ENCODE measurements at regions not wholly inside any gene's neighbourhood (a gene's known extent, or its start where the extent isn't known, plus 50 kb on each side); places are given as distances from the start of the nearest gene placed in this dataset.
"Not testable (repeated sequence)": the region's sequence is repeated elsewhere in the genome, so short reads cannot be mapped to it uniquely, and the experiment has no call there.

GRCh38 chr13:103883698-103884097 is 817.5 kb upstream of the SLC10A2 start:
- DNase-seq, result no peak

- DNase-seq, result no peak
Observed at GRCh38 chr13:103883164-103883563, 816.9 kb upstream of the SLC10A2 start.

GRCh38 chr13:103880146-103880545 is 813.9 kb upstream of the SLC10A2 start:
- not testable (repeated sequence) for DNase-seq

DNA sequence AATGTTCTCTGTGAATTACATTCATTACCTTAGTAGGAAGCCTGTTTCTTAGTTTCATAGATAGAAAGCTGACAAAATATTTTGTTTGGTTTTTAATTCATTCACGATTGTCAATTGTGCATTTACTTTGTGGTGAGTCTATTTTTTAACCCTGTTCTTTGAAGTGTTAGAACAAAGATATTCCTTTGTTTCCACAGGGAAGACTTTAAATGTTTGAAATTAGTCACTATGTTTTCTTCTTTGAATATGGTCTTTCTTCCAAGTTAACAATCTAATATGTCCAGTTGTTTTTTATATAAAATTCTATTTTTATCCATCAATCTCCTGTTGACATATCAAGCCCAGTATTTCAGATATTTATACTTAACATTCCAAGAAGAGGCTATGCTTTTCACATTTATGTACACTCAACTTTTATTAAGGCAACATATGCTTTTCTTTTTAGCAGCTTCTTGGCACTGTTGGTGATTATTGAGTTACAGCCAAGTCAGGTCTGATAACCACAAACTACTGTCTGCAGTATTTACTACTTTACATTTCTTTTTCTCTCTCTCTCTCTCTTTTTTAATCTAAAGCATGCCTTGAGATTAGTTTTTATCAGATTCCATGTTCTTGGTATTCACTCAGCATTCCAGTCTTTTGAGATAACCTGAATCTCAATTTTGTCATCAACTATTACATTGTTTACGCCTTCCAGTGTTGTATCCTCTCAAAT is 812.8 kb upstream of the SLC10A2 start:
- no peak for DNase-seq

- no peak for DNase-seq
Observed at GRCh38 chr13:103876571-103876970, 810.4 kb upstream of the SLC10A2 start.

GRCh38 chr13:103873725-103874124 is 807.5 kb upstream of the SLC10A2 start:
- DNase-seq, result no peak

DNA sequence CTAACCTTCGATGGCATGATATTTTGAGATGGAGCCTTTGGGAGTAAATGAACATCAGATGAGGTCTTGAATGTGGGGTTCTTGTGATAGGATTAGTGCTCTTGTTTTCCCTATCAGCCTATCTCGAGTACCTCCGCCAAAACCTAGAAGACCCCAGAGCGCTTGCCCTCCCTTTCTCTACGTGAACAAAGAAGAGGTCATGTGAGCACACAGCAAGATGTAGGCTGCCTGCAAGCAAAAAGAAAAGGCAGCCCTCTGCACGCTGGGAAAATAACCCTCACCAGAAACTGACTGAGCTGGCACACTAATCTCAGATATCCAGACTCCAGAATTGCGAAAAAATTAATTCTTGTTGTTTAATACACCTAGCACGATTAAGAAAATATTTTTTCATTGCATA is 799.8 kb upstream of the SLC10A2 start:
- no peak for DNase-seq

DNA sequence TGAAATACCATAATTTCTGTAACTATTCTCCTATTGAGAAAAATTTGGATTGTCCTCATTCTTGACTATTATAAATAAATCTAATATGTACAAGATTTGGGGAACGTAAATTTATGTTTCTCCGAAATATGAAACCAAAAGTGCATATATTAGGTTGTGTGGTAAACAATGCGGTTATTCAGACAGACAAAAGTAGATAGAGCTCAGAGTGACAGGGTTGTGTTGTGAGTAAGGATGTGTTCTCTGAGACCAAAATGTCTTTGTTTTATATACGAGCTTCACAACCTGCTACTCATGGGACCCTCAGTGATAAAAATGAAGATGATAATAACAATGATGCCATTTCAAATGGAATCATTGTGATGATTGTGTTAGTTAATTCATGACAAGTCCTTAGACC is 796.3 kb upstream of the SLC10A2 start:
- no peak for DNase-seq

- no peak for DNase-seq
Observed at GRCh38 chr13:103859952-103860351, 793.7 kb upstream of the SLC10A2 start.

DNA sequence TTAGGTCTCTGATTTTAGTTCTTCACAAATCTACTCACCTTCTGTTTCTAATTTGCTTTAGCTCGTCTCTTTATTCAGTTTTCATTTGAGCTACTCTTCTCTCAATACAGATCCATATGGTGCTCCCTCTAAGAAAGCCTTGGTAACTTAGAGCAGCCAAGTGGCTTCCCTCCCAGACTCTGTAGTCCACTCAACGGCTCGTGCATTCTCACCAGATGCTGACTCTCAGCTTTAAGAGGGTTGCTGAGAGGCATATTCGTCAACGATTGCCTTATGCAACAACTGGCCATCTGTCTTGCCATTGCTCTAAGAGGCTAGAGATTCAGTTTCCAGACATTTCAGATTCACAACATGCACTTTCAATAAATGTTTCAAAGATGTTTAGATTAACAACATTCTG is 785.8 kb upstream of the SLC10A2 start:
- no peak for DNase-seq

DNA sequence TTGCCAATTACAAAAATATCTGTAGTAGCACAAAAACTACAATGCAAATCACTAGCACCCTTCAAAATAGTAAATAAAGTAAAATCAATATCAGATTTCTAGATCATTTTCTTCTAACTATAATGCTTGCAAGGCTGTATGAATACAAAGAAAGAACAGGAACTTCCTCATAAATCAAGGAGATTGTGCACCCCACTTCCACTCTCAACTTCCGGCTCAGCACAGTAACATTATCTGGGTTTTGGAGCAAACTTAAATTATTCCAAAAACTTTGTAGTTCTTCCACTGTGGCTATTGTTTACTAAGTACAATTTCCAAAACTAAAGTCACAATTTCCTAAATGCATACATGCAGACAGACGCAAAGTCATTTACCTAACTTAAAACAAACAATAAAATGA is 778.3 kb upstream of the SLC10A2 start:
- no peak for DNase-seq

GRCh38 chr13:103839460-103839859 is 773.2 kb upstream of the SLC10A2 start:
- DNase-seq, result no peak

DNA sequence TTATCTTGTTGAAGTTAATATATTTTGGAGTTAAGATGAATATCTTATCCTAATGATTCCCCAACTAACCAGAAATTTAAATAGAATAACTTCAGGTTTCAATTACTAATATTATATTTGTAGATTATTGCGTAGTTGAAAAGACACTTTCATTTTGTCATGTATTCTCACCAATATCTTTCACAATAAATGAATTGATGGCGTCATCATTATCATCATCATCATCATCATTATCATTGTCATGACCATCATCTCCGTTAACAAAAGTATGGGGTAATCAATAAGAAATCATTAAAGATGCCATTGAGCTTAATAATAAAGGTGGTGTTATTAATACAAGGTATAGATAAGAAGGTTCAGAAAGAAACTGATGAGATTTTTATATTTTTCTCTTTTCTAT is 768.8 kb upstream of the SLC10A2 start:
- DNase-seq, result no peak

DNA sequence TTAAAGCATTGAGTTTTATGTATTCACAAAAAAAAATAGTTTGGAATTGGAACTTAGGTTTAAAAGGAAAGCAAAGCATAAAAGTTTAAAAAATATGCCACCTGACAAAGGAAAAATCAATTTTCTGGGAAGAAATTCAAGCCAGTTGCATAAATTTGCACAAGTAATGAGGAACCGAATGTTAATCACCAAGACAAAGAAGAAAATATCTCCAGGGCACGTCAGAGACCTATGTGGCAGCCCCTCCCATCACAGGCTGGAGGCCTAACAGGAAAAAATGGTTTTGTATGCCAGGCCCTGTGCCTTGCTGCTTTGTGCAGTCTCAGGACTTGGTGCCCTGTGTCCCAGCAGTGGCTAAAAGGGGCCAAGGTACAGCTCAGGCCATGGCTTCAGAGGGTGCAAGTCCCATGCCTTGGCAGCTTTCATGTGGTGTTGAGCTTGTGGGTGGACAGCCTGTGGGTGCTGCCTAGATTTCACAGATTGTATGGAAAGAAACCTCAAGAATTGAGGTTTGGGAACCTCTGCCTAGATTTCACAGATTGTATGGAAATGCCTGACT is 767.2 kb upstream of the SLC10A2 start:
- no peak for DNase-seq

- DNase-seq, result no peak
Observed at GRCh38 chr13:103815619-103816018, 749.4 kb upstream of the SLC10A2 start.

DNA sequence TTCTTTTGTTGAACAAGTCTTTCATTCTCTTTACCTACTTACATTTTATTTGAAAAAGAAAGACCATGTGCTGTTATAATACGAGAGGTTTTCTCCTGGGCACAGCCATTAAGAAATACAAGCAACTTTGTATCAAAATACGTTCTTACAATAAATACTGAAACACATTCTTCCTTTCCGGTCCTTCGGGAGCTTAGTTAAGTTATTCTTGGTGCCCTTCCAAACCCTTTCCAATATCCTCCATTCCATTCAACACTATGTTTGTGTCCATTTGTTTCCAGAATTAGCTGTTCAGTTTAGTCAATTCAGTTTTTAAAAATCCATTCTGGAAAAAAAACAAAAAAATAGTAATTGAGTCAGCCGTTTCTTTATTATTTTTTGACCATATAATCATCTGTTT is 746.8 kb upstream of the SLC10A2 start:
- DNase-seq, result no peak

- no peak for DNase-seq
Observed at GRCh38 chr13:103812558-103812957, 746.3 kb upstream of the SLC10A2 start.

DNA sequence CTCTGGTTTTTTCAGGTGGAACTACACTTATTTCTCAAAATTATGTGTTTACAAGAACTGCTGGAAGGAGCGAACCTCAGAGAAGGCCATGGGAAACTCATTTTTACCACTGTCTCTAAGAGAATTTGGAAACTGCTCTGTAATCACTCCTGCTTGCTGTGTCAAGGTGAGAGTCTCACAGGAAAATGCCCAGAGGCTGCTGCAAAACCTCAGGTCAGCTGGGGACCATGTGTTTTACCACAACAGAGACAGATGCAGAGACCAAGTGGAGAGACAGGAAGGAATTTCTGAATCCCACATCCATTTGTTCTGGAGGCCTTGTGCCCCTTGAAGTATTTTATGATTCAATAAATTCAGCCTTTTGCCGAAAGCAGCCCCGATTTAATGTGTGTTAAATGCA is 743.8 kb upstream of the SLC10A2 start:
- DNase-seq, result no peak

DNA sequence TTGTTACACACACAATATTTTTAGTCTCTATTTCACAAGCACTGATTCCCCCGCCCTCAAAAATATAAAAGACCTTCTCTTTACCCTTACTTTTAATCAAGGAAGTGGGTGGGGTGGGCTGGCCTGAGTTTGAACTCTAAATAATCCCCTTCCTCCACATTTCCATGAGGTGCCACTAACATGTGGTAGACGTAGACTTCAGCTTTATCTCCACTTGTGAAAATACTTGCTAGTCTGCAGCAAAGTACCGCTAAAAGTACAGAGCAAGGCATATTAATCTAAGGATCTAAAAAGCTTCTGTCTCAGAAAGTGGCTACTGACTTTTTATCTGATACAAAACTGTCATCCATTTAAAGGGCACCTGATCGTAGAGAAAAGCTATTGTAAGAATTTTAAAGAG is 739.6 kb upstream of the SLC10A2 start:
- DNase-seq, result no peak

GRCh38 chr13:103803349-103803748 is 737.1 kb upstream of the SLC10A2 start:
- DNase-seq, result no peak

DNA sequence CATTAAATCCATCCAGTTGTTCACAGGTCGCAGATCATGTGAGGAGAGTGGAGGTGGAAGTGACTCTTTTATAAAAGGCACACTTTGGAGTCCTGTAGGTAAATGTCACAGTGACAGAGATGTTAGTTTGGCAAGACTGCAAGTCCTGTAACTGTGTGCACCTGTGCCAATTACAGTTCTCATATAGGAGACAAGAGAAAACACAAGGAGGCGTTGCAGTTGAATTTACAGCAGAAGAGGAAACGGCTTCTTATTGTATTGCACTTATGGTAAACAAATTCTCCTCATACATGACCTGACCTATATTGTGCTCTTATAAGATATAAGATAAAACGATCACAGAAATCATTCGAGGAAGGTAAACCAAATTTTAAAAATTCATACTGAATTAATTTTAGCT is 732.8 kb upstream of the SLC10A2 start:
- no peak for DNase-seq

DNA sequence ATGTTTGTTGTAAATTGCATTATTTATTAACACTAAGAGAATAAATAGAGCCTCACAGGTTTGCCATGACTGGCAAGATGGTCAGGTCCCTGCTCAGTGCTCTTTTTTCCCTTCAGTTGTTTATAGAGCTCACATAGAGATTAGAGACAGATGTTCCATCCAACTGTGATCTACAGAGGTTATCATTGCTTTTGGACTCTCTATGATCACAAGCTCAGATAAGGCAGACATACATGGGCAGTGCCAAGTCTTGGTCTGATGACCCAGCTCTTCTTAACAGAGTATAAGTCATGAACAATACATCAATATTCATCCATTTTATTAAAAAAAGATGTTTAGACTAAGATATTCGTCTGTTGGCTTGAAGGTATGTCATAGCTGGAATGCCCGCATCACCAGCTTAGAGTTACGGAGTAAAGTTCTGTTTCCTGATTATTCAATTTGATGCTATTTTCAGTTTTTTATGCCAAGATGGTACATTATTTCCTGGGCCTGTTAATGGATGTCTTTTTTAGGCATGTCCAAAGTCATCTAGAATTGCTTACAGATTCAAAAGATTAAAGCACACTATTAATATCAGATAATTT is 729.8 kb upstream of the SLC10A2 start:
- DNase-seq, result no peak

- DNase-seq, result no peak
Observed at GRCh38 chr13:103794526-103794925, 728.3 kb upstream of the SLC10A2 start.

GRCh38 chr13:103788061-103788652 is 721.9 kb upstream of the SLC10A2 start:
- no peak for DNase-seq
